ENCODE measurements at regions not wholly inside any gene's neighbourhood (a gene's known extent, or its start where the extent isn't known, plus 50 kb on each side); places are given as distances from the start of the nearest gene placed in this dataset.

DNA sequence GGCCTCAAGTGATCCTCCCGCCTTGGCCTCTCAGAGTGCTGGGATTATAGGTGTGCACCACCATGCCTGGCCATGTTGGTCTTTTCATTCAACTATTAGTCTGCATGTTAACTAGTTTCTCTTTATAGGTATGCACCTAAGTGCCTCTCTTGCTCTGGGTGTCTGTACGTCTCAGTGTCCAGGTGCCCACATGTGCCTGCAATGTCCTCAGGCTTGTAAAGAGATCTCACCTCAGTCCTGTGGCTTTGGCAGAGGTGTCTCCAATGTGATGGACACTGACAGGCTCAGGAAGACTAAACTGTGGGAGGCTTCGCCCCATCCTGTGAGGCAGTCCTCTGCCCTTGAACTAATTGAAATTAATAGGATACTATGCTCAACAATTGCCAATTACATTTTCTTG, 526.3 kb downstream of the PTPRU start:
- H3K4me3 ChIP-seq (ENCODE audit: low read depth, low read length), result no peak overlapping the region
- TF ChIP-seq, protein P1, sequence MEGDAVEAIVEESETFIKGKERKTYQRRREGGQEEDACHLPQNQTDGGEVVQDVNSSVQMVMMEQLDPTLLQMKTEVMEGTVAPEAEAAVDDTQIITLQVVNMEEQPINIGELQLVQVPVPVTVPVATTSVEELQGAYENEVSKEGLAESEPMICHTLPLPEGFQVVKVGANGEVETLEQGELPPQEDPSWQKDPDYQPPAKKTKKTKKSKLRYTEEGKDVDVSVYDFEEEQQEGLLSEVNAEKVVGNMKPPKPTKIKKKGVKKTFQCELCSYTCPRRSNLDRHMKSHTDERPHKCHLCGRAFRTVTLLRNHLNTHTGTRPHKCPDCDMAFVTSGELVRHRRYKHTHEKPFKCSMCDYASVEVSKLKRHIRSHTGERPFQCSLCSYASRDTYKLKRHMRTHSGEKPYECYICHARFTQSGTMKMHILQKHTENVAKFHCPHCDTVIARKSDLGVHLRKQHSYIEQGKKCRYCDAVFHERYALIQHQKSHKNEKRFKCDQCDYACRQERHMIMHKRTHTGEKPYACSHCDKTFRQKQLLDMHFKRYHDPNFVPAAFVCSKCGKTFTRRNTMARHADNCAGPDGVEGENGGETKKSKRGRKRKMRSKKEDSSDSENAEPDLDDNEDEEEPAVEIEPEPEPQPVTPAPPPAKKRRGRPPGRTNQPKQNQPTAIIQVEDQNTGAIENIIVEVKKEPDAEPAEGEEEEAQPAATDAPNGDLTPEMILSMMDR (IDR thresholded peaks at IDR 0.05; ENCODE audit: low read depth, low read length), result no peak

DNA sequence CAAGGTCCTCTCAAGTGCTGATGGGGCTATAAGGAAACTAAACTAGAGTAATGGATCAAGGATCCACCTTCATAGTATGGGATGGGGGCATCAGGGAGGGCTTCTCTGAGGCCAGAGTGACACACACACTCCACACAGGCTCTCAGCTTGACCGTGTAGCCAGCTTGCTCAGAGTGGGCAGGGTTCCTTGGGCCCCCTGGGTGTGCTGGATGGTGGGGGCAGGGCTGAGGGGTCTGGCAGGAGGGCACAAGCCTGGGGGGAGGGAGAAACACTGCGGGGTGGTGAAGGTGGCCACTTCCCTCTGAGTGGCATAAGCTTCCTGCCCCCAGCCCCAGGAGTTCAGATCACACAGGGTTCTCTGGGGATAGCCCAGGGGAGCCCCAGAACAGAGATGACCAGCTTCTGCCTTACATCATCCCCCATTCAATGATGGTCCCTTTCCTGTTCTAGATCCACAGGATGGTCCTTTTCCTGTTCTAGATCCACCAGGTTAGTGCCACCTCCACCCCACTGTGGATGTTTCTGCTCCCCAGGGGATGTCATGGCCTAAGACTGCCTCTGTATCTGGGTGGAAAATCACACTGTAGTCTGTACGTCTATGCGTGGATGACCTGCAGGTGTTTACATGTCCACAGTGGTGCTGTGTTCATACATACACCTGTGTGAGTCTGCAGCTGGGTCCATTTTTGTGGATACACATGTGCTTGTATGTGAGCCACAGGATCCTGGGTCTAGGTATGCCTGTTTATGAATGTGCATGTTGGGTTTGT, 525.0 kb downstream of the PTPRU start:
- TF ChIP-seq, protein P1 (IDR thresholded peaks at IDR 0.05; ENCODE audit: low read depth, low read length), result no peak
- no peak overlapping the region for H3K4me3 ChIP-seq (ENCODE audit: low read depth, low read length)

DNA sequence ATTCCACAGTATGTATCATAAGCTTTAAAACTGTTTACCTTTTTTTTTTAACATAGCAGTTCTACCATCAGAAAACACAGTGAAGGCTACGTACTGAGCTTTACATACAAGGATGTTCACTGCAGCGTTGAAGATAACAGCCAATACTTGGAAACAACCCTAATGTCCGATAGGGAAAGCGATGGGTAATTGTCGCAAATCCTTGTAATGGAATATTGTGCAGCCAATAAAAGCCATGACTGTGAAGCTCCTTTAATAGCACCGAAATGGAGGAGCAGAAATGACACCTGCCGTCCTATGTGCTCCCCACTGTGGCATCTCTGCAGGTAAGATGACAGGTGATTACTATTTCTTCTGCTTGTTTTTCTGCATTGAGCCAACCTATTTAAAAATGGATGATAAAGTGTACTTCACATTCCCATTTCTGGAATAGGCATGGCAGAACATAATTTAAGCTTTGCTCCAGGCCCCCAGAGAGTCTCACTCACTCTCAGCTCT, 523.8 kb downstream of the PTPRU start:
- TF ChIP-seq, protein P1 (IDR thresholded peaks at IDR 0.05; ENCODE audit: low read depth, low read length), result no peak
- no peak overlapping the region for H3K4me3 ChIP-seq (ENCODE audit: low read depth, low read length)

DNA sequence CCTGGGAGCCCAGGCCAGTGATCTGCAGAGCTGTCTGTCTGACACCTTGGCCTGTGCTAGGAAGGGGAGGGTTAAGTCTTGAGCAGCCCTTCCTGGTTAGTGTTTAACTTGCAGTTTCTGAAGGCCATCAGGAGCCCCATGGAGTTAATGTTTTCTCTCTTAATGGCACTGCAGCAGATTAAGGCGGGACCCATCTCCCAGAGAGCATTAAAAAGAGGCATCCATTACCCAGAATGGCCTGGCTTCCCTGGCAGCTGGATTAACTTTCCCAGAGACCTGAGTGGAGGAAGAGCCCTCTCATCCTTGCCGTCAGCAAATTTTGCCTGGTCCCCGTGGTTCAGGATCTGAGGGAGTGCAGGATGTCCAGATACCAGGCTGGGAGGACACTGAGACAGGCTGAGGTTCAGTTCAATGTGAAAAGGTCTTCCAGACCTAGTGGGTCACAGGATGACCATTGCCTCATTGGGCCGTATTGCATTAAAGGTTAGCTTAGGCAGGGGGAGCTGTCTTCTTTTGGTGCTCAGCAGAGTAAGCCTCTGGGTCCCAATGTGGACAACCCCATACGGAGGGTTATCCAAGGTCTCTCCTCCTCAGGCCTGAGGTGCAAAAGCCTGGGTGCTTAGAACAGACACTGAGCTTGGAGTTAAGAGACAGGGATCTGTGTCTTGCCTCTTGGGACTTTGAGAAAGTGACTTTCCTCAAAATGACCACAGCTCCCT, 522.6 kb downstream of the PTPRU start:
- TF ChIP-seq, protein P1 (IDR thresholded peaks at IDR 0.05; ENCODE audit: low read depth, low read length), result no peak
- no peak overlapping the region for H3K4me3 ChIP-seq (ENCODE audit: low read depth, low read length)

DNA sequence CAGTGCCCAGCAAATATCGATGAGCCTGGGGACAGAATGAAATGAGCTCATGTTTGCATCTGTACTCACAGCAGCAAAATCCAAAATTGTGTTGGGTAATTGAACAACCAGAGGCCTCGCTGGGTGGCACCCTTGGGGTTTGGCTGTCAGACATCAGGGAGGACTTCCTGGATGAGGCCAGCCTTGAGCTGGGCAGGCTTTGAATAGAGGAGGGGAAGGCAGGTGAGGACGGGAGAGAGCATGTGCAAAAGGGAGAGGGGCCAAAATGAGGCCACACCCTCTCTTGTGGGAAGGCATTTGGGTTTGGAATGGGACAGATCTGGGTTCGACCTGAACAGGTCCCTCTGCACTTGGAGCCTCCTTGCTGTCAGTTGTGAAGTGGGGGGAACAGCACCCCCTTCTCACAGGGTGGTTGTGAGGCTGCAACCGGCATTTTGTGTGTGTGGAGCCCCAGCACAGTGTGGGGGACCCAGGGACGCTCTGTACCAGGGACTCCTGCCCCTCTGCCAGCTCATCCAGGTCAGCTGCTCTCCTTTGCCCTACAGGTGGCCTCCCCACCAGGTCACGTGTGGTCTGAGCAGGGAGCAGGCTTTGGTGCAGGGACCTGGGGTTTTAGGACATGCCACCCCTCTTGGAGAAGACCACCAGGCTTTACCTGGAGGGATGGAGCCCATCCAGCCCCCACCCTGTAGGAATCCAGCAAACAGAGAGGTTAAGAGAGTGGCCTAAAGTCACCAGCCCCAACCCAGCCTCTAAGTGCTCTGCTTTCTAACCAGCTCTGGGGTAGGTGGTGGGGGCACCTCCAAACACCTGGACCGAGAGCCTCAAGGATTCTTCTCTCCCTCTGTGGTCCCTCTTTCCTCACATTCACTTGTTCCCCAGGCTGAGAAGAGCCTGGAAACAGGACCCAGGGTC, 521.8 kb downstream of the PTPRU start:
- TF ChIP-seq, protein P1 (IDR thresholded peaks at IDR 0.05; ENCODE audit: low read depth, low read length), result no peak
- H3K4me3 ChIP-seq (ENCODE audit: low read depth, low read length), result no peak overlapping the region

DNA sequence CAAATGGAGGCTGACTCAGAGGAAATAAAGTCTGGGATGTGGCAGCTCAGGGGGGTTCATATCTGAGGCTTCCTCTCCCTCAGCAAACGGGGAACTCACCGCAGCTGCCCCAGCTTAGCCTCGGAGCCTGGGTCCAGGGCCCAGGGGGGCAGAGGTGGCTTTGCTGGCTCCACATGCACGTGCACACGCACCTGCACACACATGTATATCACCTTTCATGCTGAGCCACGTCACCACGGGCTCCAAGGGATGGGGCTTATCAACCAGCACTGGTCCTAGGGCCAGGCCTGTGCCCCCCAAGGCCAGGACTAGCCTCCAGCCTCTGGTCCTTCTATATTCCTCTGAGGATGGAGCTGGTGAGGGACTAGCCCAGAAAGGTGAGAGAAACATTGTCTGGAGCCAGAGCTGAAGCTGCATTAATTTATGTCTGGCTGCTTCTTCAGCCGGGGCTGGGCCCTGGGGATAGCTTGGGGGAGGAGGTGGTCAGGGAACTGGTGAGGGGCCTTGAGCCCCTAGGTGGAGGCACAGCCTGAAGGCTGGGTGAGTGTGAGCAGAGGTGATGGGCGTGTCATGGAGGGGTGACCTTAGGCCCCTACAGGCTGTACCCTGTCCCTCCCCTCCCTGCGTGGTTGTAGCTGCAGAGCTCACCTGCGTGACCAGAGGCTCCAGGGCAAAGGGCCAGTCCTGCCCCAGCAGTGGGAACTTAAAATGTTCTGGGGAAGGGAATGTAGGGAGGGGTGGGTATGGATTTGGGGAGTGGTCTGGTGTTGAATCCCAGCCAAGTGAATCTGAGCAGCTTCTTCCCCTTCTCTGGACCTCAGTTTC, 520.8 kb downstream of the PTPRU start:
- H3K4me3 ChIP-seq (ENCODE audit: low read depth, low read length), result no peak overlapping the region
- TF ChIP-seq, protein P1 (IDR thresholded peaks at IDR 0.05; ENCODE audit: low read depth, low read length), result no peak

All from WI38 (cell line).